VCaP (cell line): ENCODE measurements at regions not wholly inside any gene's neighbourhood (a gene's known extent, or its start where the extent isn't known, plus 50 kb on each side); places are given as distances from the start of the nearest gene placed in this dataset.

ENCODE experiments used
- H3K27ac ChIP-seq: fragments of 450-650 bp; 2 replicates; pipeline ENCODE4 v1.5.1; 2017
- TF ChIP-seq, protein P1 (sequence below): fragments of 450-650 bp; conservative IDR thresholded peaks from 2 replicates; pipeline ENCODE4 v1.5.1; 2017; ENCODE audit warnings: mild to moderate bottlenecking, moderate library complexity

GRCh38 chr11:10618490-10618889 lies 50.0 kb upstream of the LYVE1 start:
- TF ChIP-seq, protein P1, sequence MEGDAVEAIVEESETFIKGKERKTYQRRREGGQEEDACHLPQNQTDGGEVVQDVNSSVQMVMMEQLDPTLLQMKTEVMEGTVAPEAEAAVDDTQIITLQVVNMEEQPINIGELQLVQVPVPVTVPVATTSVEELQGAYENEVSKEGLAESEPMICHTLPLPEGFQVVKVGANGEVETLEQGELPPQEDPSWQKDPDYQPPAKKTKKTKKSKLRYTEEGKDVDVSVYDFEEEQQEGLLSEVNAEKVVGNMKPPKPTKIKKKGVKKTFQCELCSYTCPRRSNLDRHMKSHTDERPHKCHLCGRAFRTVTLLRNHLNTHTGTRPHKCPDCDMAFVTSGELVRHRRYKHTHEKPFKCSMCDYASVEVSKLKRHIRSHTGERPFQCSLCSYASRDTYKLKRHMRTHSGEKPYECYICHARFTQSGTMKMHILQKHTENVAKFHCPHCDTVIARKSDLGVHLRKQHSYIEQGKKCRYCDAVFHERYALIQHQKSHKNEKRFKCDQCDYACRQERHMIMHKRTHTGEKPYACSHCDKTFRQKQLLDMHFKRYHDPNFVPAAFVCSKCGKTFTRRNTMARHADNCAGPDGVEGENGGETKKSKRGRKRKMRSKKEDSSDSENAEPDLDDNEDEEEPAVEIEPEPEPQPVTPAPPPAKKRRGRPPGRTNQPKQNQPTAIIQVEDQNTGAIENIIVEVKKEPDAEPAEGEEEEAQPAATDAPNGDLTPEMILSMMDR: no peak
- H3K27ac ChIP-seq: no peak overlapping the region
